NCI-H226 (cell line): ENCODE measurements at regions not wholly inside any gene's neighbourhood (a gene's known extent, or its start where the extent isn't known, plus 50 kb on each side); places are given as distances from the start of the nearest gene placed in this dataset.
A peak's percentile ranks its signal among the peaks of the same experiment; 100 is the strongest.

ENCODE experiments used
- DNase-seq: peaks from one replicate; pipeline ENCODE4 v3.0.0-alpha.2; 2015

GRCh38 chr3:193971261-193971751 lies 164.6 kb upstream of the HES1 start:
- DNase-seq = peak; percentile 75

- no peak for DNase-seq
Observed at GRCh38 chr3:193971966-193972365, 164.0 kb upstream of the HES1 start.

GRCh38 chr3:193972832-193973231 lies 163.1 kb upstream of the HES1 start:
- no peak for DNase-seq

GRCh38 chr3:193974191-193974652 lies 161.7 kb upstream of the HES1 start:
- no peak for DNase-seq

- no peak for DNase-seq
Observed at GRCh38 chr3:193974671-193975535, 161.0 kb upstream of the HES1 start.

- no peak for DNase-seq
Observed at GRCh38 chr3:193977622-193978021, 158.3 kb upstream of the HES1 start.

GRCh38 chr3:193978030-193978429 lies 157.9 kb upstream of the HES1 start:
- DNase-seq = no peak

GRCh38 chr3:193978486-193978885 lies 157.5 kb upstream of the HES1 start:
- no peak for DNase-seq

GRCh38 chr3:193980326-193980725 lies 155.6 kb upstream of the HES1 start:
- DNase-seq = no peak

GRCh38 chr3:193980905-193981304 lies 155.0 kb upstream of the HES1 start:
- no peak for DNase-seq

- DNase-seq = no peak
Observed at GRCh38 chr3:193981504-193981903, 154.4 kb upstream of the HES1 start.

- peak; percentile 85 for DNase-seq
Observed at GRCh38 chr3:193982258-193982659, 153.7 kb upstream of the HES1 start.

- no peak for DNase-seq
Observed at GRCh38 chr3:193983846-193984818, 151.8 kb upstream of the HES1 start.

GRCh38 chr3:193984876-193985275 lies 151.1 kb upstream of the HES1 start:
- DNase-seq = no peak

- no peak for DNase-seq
Observed at GRCh38 chr3:193987186-193987585, 148.8 kb upstream of the HES1 start.

GRCh38 chr3:193989186-193989585 lies 146.8 kb upstream of the HES1 start:
- no peak for DNase-seq

GRCh38 chr3:193991666-193992424 lies 144.1 kb upstream of the HES1 start:
- DNase-seq = no peak

GRCh38 chr3:193992425-193993037 lies 143.4 kb upstream of the HES1 start:
- no peak for DNase-seq

GRCh38 chr3:193996221-193996620 lies 139.7 kb upstream of the HES1 start:
- DNase-seq = no peak

- no peak for DNase-seq
Observed at GRCh38 chr3:193996641-193997089, 139.3 kb upstream of the HES1 start.

GRCh38 chr3:193997228-193998122 lies 138.5 kb upstream of the HES1 start:
- no peak for DNase-seq
